HG03457 (cell line): ENCODE measurements at regions not wholly inside any gene's neighbourhood (a gene's known extent, or its start where the extent isn't known, plus 50 kb on each side); places are given as distances from the start of the nearest gene placed in this dataset.

ENCODE experiments used
- ATAC-seq: cut with Tn5 transposase; IDR thresholded peaks from one replicate; pipeline ENCODE4 v1.9.1; 2021; ENCODE audit warnings: moderate number of reproducible peaks; ENCODE audit not compliant: unreplicated experiment

- no peak for ATAC-seq
Measured at GRCh38 chr13:88068975-88069374, 397.8 kb downstream of the SLITRK5 start.

- ATAC-seq = no peak
Measured at GRCh38 chr13:88071371-88071770, 400.2 kb downstream of the SLITRK5 start.

GRCh38 chr13:88074794-88075510 is 403.8 kb downstream of the SLITRK5 start:
- ATAC-seq = no peak

GRCh38 chr13:88085036-88085435 is 413.9 kb downstream of the SLITRK5 start:
- no peak for ATAC-seq

- no peak for ATAC-seq
Measured at GRCh38 chr13:88086577-88086976, 415.4 kb downstream of the SLITRK5 start.

GRCh38 chr13:88097541-88097940 is 426.4 kb downstream of the SLITRK5 start:
- ATAC-seq = no peak

GRCh38 chr13:88103824-88104223 is 432.7 kb downstream of the SLITRK5 start:
- no peak for ATAC-seq

- no peak for ATAC-seq
Measured at GRCh38 chr13:88104576-88104975, 433.4 kb downstream of the SLITRK5 start.

- ATAC-seq = no peak
Measured at GRCh38 chr13:88107570-88107969, 436.4 kb downstream of the SLITRK5 start.

- ATAC-seq = no peak
Measured at GRCh38 chr13:88112526-88112925, 441.4 kb downstream of the SLITRK5 start.

GRCh38 chr13:88115976-88116375 is 444.8 kb downstream of the SLITRK5 start:
- ATAC-seq = no peak

- ATAC-seq = no peak
Measured at GRCh38 chr13:88118952-88119351, 447.8 kb downstream of the SLITRK5 start.

- ATAC-seq = no peak
Measured at GRCh38 chr13:88124142-88124541, 453.0 kb downstream of the SLITRK5 start.

- ATAC-seq = no peak
Measured at GRCh38 chr13:88125055-88125454, 453.9 kb downstream of the SLITRK5 start.

GRCh38 chr13:88136098-88136790 is 465.1 kb downstream of the SLITRK5 start:
- ATAC-seq = no peak

GRCh38 chr13:88142653-88143052 is 471.5 kb downstream of the SLITRK5 start:
- no peak for ATAC-seq

GRCh38 chr13:88144580-88144979 is 473.4 kb downstream of the SLITRK5 start:
- no peak for ATAC-seq

GRCh38 chr13:88153353-88153752 is 482.2 kb downstream of the SLITRK5 start:
- no peak for ATAC-seq

GRCh38 chr13:88154001-88154400 is 482.8 kb downstream of the SLITRK5 start:
- ATAC-seq = no peak

- no peak for ATAC-seq
Measured at GRCh38 chr13:88162076-88162702, 491.0 kb downstream of the SLITRK5 start.

GRCh38 chr13:88176231-88176630 is 505.1 kb downstream of the SLITRK5 start:
- ATAC-seq = no peak

GRCh38 chr13:88183440-88183839 is 512.3 kb downstream of the SLITRK5 start:
- ATAC-seq = no peak
